Liver (tissue), 3 donors: ENCODE measurements at regions not wholly inside any gene's neighbourhood (a gene's known extent, or its start where the extent isn't known, plus 50 kb on each side); places are given as distances from the start of the nearest gene placed in this dataset.

Experiments used
- JUND ChIP-seq, 2 donors: IDR thresholded peaks; 2 replicates each; pipeline ENCODE4 v1.6.1; 2016; ENCODE audit warnings: antibody characterized with exemption in 2 of 2
- NR2F2 ChIP-seq: IDR thresholded peaks from 2 replicates; pipeline ENCODE4 v1.6.1; 2016; ENCODE audit warnings: antibody characterized with exemption
- RXRA ChIP-seq, 2 donors: IDR thresholded peaks; 2 replicates each; pipeline ENCODE4 v1.6.1; 2017 to 2018; ENCODE audit warnings: antibody characterized with exemption in 2 of 2, mild to moderate bottlenecking in 1 of 2
- TAF1 ChIP-seq: conservative IDR thresholded peaks from 2 replicates; pipeline ENCODE4 v1.6.1; 2016; ENCODE audit warnings: antibody characterized with exemption, mild to moderate bottlenecking
- YY1 ChIP-seq: IDR thresholded peaks from 2 replicates; pipeline ENCODE4 v1.6.1; 2016; ENCODE audit warnings: antibody characterized with exemption, mild to moderate bottlenecking
- TF ChIP-seq, protein P1 (sequence below): IDR thresholded peaks from 2 replicates; pipeline ENCODE4 v1.6.1; 2016; ENCODE audit warnings: antibody characterized with exemption
- TF ChIP-seq, protein P2 (sequence below): fragments of 150-350 bp; IDR thresholded peaks from 2 replicates; pipeline ENCODE4 v1.5.1; 2017; ENCODE audit warnings: improper control_type of control experiment, low read depth, low read length; ENCODE audit not compliant: missing input control
- TF ChIP-seq, protein P3 (sequence below): IDR thresholded peaks from 2 replicates; pipeline ENCODE4 v1.6.1; 2016; ENCODE audit warnings: antibody characterized with exemption, mild to moderate bottlenecking
- TF ChIP-seq, protein P4 (sequence below): IDR thresholded peaks from 2 replicates; pipeline ENCODE4 v1.6.1; 2016; ENCODE audit warnings: antibody characterized with exemption
- donor health status: healthy.
- donor health status: healthy.

DNA sequence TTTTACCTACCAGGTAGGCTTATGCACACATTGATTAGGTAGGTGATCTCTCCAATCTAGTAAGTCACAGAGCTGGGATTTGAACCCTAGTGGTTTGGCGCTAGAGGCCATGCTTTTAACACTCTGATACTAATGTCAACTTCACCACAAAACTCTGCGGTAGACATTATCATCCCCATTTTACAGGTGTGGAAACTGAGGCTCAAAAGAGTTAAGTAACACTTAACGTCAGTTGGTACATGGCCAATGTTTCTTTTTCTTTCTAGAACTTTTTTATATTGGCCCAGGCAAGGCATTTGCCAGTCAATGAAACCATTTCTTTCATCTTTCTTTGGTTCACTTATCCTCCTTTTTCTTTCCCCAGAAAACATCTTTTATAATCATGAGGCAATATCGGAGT lies 95.9 kb upstream of the KIF26B start:
- TF ChIP-seq, protein P1, sequence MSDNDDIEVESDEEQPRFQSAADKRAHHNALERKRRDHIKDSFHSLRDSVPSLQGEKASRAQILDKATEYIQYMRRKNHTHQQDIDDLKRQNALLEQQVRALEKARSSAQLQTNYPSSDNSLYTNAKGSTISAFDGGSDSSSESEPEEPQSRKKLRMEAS: no peak
- TF ChIP-seq YY1 (no peak), JUND (IDR thresholded peaks at IDR 0.05) (no peak), NR2F2 (no peak), RXRA (IDR thresholded peaks at IDR 0.05) (no peak), TAF1 (no peak)
- TF ChIP-seq, protein P2, sequence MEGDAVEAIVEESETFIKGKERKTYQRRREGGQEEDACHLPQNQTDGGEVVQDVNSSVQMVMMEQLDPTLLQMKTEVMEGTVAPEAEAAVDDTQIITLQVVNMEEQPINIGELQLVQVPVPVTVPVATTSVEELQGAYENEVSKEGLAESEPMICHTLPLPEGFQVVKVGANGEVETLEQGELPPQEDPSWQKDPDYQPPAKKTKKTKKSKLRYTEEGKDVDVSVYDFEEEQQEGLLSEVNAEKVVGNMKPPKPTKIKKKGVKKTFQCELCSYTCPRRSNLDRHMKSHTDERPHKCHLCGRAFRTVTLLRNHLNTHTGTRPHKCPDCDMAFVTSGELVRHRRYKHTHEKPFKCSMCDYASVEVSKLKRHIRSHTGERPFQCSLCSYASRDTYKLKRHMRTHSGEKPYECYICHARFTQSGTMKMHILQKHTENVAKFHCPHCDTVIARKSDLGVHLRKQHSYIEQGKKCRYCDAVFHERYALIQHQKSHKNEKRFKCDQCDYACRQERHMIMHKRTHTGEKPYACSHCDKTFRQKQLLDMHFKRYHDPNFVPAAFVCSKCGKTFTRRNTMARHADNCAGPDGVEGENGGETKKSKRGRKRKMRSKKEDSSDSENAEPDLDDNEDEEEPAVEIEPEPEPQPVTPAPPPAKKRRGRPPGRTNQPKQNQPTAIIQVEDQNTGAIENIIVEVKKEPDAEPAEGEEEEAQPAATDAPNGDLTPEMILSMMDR: no peak
- TF ChIP-seq, protein P3, sequence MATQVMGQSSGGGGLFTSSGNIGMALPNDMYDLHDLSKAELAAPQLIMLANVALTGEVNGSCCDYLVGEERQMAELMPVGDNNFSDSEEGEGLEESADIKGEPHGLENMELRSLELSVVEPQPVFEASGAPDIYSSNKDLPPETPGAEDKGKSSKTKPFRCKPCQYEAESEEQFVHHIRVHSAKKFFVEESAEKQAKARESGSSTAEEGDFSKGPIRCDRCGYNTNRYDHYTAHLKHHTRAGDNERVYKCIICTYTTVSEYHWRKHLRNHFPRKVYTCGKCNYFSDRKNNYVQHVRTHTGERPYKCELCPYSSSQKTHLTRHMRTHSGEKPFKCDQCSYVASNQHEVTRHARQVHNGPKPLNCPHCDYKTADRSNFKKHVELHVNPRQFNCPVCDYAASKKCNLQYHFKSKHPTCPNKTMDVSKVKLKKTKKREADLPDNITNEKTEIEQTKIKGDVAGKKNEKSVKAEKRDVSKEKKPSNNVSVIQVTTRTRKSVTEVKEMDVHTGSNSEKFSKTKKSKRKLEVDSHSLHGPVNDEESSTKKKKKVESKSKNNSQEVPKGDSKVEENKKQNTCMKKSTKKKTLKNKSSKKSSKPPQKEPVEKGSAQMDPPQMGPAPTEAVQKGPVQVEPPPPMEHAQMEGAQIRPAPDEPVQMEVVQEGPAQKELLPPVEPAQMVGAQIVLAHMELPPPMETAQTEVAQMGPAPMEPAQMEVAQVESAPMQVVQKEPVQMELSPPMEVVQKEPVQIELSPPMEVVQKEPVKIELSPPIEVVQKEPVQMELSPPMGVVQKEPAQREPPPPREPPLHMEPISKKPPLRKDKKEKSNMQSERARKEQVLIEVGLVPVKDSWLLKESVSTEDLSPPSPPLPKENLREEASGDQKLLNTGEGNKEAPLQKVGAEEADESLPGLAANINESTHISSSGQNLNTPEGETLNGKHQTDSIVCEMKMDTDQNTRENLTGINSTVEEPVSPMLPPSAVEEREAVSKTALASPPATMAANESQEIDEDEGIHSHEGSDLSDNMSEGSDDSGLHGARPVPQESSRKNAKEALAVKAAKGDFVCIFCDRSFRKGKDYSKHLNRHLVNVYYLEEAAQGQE: no peak
- TF ChIP-seq, protein P4, sequence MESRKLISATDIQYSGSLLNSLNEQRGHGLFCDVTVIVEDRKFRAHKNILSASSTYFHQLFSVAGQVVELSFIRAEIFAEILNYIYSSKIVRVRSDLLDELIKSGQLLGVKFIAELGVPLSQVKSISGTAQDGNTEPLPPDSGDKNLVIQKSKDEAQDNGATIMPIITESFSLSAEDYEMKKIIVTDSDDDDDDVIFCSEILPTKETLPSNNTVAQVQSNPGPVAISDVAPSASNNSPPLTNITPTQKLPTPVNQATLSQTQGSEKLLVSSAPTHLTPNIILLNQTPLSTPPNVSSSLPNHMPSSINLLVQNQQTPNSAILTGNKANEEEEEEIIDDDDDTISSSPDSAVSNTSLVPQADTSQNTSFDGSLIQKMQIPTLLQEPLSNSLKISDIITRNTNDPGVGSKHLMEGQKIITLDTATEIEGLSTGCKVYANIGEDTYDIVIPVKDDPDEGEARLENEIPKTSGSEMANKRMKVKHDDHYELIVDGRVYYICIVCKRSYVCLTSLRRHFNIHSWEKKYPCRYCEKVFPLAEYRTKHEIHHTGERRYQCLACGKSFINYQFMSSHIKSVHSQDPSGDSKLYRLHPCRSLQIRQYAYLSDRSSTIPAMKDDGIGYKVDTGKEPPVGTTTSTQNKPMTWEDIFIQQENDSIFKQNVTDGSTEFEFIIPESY: no peak
